C4-2B (cell line): ENCODE measurements at regions not wholly inside any gene's neighbourhood (a gene's known extent, or its start where the extent isn't known, plus 50 kb on each side); places are given as distances from the start of the nearest gene placed in this dataset.

Experiments
- CTCF ChIP-seq: fragments of 450-650 bp; conservative IDR thresholded peaks from 2 replicates; pipeline ENCODE4 v1.5.1; 2017; ENCODE audit warnings: mild to moderate bottlenecking
- ZFX ChIP-seq: fragments of 450-650 bp; IDR thresholded peaks from 2 replicates; pipeline ENCODE4 v1.6.1; 2017

GRCh38 chr5:56670916-56671315 is 144.4 kb upstream of the MAP3K1 start:
- TF ChIP-seq CTCF = no peak
- TF ChIP-seq ZFX = no peak
